ENCODE measurements at regions not wholly inside any gene's neighbourhood (a gene's known extent, or its start where the extent isn't known, plus 50 kb on each side); places are given as distances from the start of the nearest gene placed in this dataset.

DNA sequence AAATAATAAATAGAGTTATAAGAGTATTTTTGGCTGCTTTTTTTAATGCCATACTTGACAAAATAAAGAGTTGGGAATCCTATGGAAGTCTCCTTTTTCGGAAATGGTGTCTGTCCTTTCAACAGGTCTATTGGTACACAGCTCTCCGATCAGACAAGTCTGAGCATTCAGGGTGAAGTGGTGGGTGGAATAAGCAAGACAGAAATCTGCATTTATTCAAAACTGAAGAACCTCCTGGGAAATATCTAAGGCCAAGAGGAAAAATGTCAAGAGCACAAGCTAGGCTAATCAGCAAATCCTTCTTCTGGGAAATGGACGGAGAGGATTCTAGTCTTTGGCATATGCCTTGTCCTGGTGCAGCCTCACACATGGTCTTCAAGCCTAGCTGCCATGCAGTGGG, 309.0 kb downstream of the CENPC start:
- TF ChIP-seq, protein P1, sequence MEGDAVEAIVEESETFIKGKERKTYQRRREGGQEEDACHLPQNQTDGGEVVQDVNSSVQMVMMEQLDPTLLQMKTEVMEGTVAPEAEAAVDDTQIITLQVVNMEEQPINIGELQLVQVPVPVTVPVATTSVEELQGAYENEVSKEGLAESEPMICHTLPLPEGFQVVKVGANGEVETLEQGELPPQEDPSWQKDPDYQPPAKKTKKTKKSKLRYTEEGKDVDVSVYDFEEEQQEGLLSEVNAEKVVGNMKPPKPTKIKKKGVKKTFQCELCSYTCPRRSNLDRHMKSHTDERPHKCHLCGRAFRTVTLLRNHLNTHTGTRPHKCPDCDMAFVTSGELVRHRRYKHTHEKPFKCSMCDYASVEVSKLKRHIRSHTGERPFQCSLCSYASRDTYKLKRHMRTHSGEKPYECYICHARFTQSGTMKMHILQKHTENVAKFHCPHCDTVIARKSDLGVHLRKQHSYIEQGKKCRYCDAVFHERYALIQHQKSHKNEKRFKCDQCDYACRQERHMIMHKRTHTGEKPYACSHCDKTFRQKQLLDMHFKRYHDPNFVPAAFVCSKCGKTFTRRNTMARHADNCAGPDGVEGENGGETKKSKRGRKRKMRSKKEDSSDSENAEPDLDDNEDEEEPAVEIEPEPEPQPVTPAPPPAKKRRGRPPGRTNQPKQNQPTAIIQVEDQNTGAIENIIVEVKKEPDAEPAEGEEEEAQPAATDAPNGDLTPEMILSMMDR (conservative IDR thresholded peaks at IDR 0.05; ENCODE audit: low read length): no peak
- TF ChIP-seq EZH2phosphoT487 (IDR thresholded peaks at IDR 0.05; ENCODE audit: borderline replicate concordance): no peak
- no peak overlapping the region for H2AFZ ChIP-seq (ENCODE audit: low read length)
- no peaks in the 10 kb centered on the region for H4K20me1 ChIP-seq (ENCODE audit: insufficient read depth, low read length, poor library complexity, severe bottlenecking)
- H3K27me3 ChIP-seq (ENCODE audit: insufficient read depth, low read length, poor library complexity, severe bottlenecking): no peaks in the 10 kb centered on the region
- no peaks in the 10 kb centered on the region for H3K79me2 ChIP-seq (ENCODE audit: insufficient read depth, low read length)
- H3K9me3 ChIP-seq (ENCODE audit: insufficient read depth, low read depth, low read length): no peaks in the 10 kb centered on the region
- H3F3A ChIP-seq (ENCODE audit: low read depth): no peaks in the 10 kb centered on the region
- H3K4me1 ChIP-seq (ENCODE audit: insufficient read depth, low read length, poor library complexity, severe bottlenecking): no peaks in the 10 kb centered on the region
- no peak overlapping the region for H3K4me3 ChIP-seq (ENCODE audit: low read length, poor library complexity, severe bottlenecking)
- no peak overlapping the region for H3K4me2 ChIP-seq (ENCODE audit: low read depth, low read length, poor library complexity, severe bottlenecking)
- H3K9ac ChIP-seq (ENCODE audit: low read depth, low read length, poor library complexity, severe bottlenecking): no peak overlapping the region
- no peaks in the 10 kb centered on the region for H3K36me3 ChIP-seq (ENCODE audit: insufficient read depth, low read length)
- no peaks in the 10 kb centered on the region for H3K9me2 ChIP-seq (replicated peaks; ENCODE audit: low read depth, low read length)

DNA sequence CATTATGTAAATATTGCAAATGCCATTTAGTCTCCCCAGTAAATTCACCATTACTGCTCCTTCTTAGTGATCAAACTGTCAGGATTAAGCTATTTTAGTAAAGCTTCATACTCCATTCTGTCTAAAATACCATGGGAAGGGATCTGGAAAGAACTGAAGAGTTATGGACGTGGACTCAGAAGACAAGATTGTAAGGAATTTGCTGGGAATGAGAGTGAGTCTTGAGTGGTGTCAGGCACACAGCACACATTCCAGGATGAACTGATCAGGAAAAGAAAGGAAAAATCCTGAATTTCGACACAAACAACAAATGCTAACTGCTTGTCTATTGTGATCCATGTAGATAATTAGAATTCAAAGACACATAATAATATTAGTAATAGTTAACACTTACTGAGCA, 311.0 kb downstream of the CENPC start:
- Histone ChIP-seq H3K4me2 (ENCODE audit: low read depth, low read length, poor library complexity, severe bottlenecking) (no peak overlapping the region), H3K9me3 (ENCODE audit: insufficient read depth, low read depth, low read length) (no peaks in the 10 kb centered on the region), H4K20me1 (ENCODE audit: insufficient read depth, low read length, poor library complexity, severe bottlenecking) (no peaks in the 10 kb centered on the region)

DNA sequence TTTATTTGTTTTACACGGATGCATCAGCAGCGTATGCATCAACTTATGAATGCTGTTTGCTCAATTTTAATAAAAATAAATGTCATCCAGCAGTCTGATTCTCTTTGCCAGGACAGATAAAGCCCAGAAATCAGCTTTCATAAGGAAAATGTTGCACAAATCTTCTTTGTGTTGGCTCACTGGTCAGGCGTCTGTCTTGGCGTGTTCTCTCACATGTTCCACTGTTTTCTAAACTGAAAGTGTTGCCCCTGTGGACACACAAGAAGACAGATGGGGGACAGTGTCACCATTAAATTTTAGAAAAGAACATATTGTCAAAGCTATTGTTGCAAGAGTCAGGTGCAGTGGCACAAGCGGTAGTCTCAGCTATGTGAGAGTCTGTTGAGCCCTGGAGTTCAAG, 316.2 kb downstream of the CENPC start:
- no peaks in the 10 kb centered on the region for H3K36me3 ChIP-seq (ENCODE audit: insufficient read depth, low read length)
- H3K4me2 ChIP-seq (ENCODE audit: low read depth, low read length, poor library complexity, severe bottlenecking): no peak overlapping the region
- H2AFZ ChIP-seq (ENCODE audit: low read length): no peak overlapping the region
- no peak for TF ChIP-seq EZH2phosphoT487 (IDR thresholded peaks at IDR 0.05; ENCODE audit: borderline replicate concordance)
- TF ChIP-seq, protein P1 (conservative IDR thresholded peaks at IDR 0.05; ENCODE audit: low read length): no peak
- H3K79me2 ChIP-seq (ENCODE audit: insufficient read depth, low read length): no peaks in the 10 kb centered on the region
- no peaks in the 10 kb centered on the region for H3K4me1 ChIP-seq (ENCODE audit: insufficient read depth, low read length, poor library complexity, severe bottlenecking)
- H3F3A ChIP-seq (ENCODE audit: low read depth): no peaks in the 10 kb centered on the region
- H3K9me2 ChIP-seq (replicated peaks; ENCODE audit: low read depth, low read length): no peaks in the 10 kb centered on the region
- no peak overlapping the region for H3K9ac ChIP-seq (ENCODE audit: low read depth, low read length, poor library complexity, severe bottlenecking)
- no peak overlapping the region for H3K4me3 ChIP-seq (ENCODE audit: low read length, poor library complexity, severe bottlenecking)
- H3K9me3 ChIP-seq (ENCODE audit: insufficient read depth, low read depth, low read length): no peaks in the 10 kb centered on the region
- H4K20me1 ChIP-seq (ENCODE audit: insufficient read depth, low read length, poor library complexity, severe bottlenecking): no peaks in the 10 kb centered on the region
- no peaks in the 10 kb centered on the region for H3K27me3 ChIP-seq (ENCODE audit: insufficient read depth, low read length, poor library complexity, severe bottlenecking)

More for the DNA sequence above, 311.0 kb downstream of the CENPC start:
- Histone ChIP-seq H3K36me3 (ENCODE audit: insufficient read depth, low read length) (no peaks in the 10 kb centered on the region), H3F3A (ENCODE audit: low read depth) (no peaks in the 10 kb centered on the region), H3K79me2 (ENCODE audit: insufficient read depth, low read length) (no peaks in the 10 kb centered on the region), H3K9me2 (replicated peaks; ENCODE audit: low read depth, low read length) (no peaks in the 10 kb centered on the region), H2AFZ (ENCODE audit: low read length) (no peak overlapping the region), H3K27me3 (ENCODE audit: insufficient read depth, low read length, poor library complexity, severe bottlenecking) (no peaks in the 10 kb centered on the region), H3K4me3 (ENCODE audit: low read length, poor library complexity, severe bottlenecking) (no peak overlapping the region), H3K4me1 (ENCODE audit: insufficient read depth, low read length, poor library complexity, severe bottlenecking) (no peaks in the 10 kb centered on the region), H3K9ac (ENCODE audit: low read depth, low read length, poor library complexity, severe bottlenecking) (no peak overlapping the region)
- TF ChIP-seq, protein P1 (conservative IDR thresholded peaks at IDR 0.05; ENCODE audit: low read length): no peak
- TF ChIP-seq EZH2phosphoT487 (IDR thresholded peaks at IDR 0.05; ENCODE audit: borderline replicate concordance): no peak
